ENCODE measurements at regions not wholly inside any gene's neighbourhood (a gene's known extent, or its start where the extent isn't known, plus 50 kb on each side); places are given as distances from the start of the nearest gene placed in this dataset.

GRCh38 chr5:104699438-104699837, 1136.8 kb upstream of the NUDT12 start:
- no peak for TF ChIP-seq FOXP2 (optimal IDR thresholded peaks at IDR 0.05; ENCODE audit: borderline replicate concordance, extremely low read depth, extremely low read length, insufficient read depth)
- TF ChIP-seq TAF1 (IDR thresholded peaks at IDR 0.05; ENCODE audit: borderline replicate concordance, insufficient read depth, low read length) = no peak

GRCh38 chr5:104661256-104661655, 1098.7 kb upstream of the NUDT12 start:
- TF ChIP-seq FOXP2 (optimal IDR thresholded peaks at IDR 0.05; ENCODE audit: borderline replicate concordance, extremely low read depth, extremely low read length, insufficient read depth) (no peak), POLR2AphosphoS5 (IDR thresholded peaks at IDR 0.05; ENCODE audit: low read depth, low read length) (no peak), TAF1 (IDR thresholded peaks at IDR 0.05; ENCODE audit: borderline replicate concordance, insufficient read depth, low read length) (no peak), SIN3A (IDR thresholded peaks at IDR 0.05; ENCODE audit: borderline replicate concordance, insufficient read depth, low read length) (no peak), REST (IDR thresholded peaks at IDR 0.05; ENCODE audit: insufficient read depth in 1 of 2, low read depth in 2 of 2, low read length in 2 of 2) (no peak)

- no peak for TF ChIP-seq TAF1 (IDR thresholded peaks at IDR 0.05; ENCODE audit: borderline replicate concordance, insufficient read depth, low read length)
- no peak for TF ChIP-seq SIN3A (IDR thresholded peaks at IDR 0.05; ENCODE audit: borderline replicate concordance, insufficient read depth, low read length)
- TF ChIP-seq REST (IDR thresholded peaks at IDR 0.05; ENCODE audit: insufficient read depth in 1 of 2, low read depth in 2 of 2, low read length in 2 of 2) = no peak
- TF ChIP-seq POLR2AphosphoS5 (IDR thresholded peaks at IDR 0.05; ENCODE audit: low read depth, low read length) = no peak
Observed at GRCh38 chr5:104659497-104659896, 1096.9 kb upstream of the NUDT12 start.

DNA sequence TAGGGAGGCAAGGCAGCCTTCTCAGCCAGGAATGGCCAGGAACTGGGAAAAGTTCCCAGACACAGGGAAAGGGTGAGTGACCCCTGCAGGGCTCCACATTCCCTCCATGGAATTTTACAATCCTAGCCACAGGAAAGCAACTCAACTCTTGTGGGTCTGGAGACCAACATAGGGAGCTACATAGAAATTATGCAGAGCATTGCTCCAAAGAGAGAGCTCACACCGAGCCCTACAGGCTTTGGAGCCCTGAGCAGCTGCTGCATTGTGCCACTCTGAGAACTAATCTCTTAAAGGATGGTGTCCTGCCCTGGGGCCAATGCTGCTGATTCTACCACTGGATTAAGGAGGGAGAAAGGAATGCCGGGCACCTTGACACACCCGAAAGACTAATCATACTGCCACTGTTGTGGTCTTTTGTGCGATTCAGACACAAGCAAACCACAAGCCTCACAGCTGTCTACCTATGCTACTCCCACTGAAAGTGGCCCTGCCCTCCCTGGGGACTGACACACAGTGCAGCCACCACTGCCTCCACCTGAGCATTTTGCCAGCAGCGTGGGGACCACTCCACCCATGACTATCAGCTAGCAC, 1089.8 kb upstream of the NUDT12 start:
- TF ChIP-seq POLR2AphosphoS5 (IDR thresholded peaks at IDR 0.05; ENCODE audit: low read depth, low read length) = no peak
- TF ChIP-seq REST (IDR thresholded peaks at IDR 0.05; ENCODE audit: insufficient read depth in 1 of 2, low read depth in 2 of 2, low read length in 2 of 2) = no peak
- TF ChIP-seq FOXP2 (optimal IDR thresholded peaks at IDR 0.05; ENCODE audit: borderline replicate concordance, extremely low read depth, extremely low read length, insufficient read depth) = no peak
- TF ChIP-seq TAF1 (IDR thresholded peaks at IDR 0.05; ENCODE audit: borderline replicate concordance, insufficient read depth, low read length) = no peak
- TF ChIP-seq SIN3A (IDR thresholded peaks at IDR 0.05; ENCODE audit: borderline replicate concordance, insufficient read depth, low read length) = no peak

DNA sequence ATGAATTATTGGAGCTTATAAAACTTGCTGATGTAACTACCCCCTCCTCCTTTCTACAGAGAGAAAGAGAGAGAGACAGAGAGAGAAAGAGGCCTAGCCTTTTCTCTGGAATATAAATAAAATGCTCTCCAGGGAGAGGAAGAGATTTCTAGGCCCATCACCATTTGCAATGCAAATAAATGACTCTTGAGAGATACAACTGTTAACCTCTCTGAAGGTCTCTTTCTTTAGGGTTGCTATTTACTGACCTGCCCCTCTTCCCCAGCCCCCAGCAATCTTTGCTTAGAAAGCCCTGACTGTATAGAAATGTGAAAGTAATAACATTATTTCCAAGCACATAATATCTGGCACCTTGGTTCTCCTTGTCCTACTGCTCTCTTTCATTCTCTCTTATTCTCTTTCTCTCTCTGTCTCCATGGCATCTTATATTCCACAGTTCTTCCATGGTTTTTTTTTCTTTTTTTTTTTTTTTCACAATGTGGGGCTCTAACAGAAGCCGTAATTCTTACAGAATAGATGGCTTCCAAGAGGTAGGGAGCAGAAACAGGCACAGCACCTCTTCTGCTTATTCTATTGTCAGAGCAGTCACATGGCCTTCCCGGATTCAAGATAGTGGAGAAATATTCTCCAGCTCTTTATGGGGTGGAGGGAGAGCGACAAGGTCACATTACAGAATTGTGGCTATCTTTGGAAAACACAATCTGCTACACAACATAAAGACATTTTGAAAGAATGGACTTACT, 1087.9 kb upstream of the NUDT12 start:
- TF ChIP-seq FOXP2 (optimal IDR thresholded peaks at IDR 0.05; ENCODE audit: borderline replicate concordance, extremely low read depth, extremely low read length, insufficient read depth) = no peak
- TF ChIP-seq POLR2AphosphoS5 (IDR thresholded peaks at IDR 0.05; ENCODE audit: low read depth, low read length) = no peak
- TF ChIP-seq SIN3A (IDR thresholded peaks at IDR 0.05; ENCODE audit: borderline replicate concordance, insufficient read depth, low read length) = no peak
- no peak for TF ChIP-seq TAF1 (IDR thresholded peaks at IDR 0.05; ENCODE audit: borderline replicate concordance, insufficient read depth, low read length)
- TF ChIP-seq REST (IDR thresholded peaks at IDR 0.05; ENCODE audit: insufficient read depth in 1 of 2, low read depth in 2 of 2, low read length in 2 of 2) = no peak

Data from PFSK-1 (cell line).